MV-4-11 (cell line): ENCODE measurements at regions not wholly inside any gene's neighbourhood (a gene's known extent, or its start where the extent isn't known, plus 50 kb on each side); places are given as distances from the start of the nearest gene placed in this dataset.

Experiments used
- DNase-seq: peaks from one replicate; lab custom pipeline; 2025; lab: John Stamatoyannopoulos, UW

DNA sequence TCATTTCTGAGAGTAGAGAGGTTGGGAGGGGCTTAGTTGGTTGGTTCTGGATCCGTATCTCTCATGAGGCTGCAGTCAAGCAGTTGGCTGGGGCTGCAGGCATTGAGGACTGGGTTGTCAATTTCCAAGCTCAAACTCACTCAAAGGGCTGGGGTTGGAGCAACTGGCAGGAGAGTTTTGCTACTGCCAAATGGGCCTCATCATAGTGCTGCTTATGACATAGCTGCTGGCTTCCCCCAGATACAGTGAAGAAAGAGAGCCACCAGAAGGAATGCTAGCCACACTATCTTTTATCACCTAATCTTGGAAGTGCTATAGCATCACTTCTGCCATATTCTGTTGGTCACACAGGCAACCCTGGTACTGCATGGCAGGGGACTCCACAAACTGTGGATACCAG is 363.5 kb upstream of the USP24 start:
- DNase-seq, result no peak

DNA sequence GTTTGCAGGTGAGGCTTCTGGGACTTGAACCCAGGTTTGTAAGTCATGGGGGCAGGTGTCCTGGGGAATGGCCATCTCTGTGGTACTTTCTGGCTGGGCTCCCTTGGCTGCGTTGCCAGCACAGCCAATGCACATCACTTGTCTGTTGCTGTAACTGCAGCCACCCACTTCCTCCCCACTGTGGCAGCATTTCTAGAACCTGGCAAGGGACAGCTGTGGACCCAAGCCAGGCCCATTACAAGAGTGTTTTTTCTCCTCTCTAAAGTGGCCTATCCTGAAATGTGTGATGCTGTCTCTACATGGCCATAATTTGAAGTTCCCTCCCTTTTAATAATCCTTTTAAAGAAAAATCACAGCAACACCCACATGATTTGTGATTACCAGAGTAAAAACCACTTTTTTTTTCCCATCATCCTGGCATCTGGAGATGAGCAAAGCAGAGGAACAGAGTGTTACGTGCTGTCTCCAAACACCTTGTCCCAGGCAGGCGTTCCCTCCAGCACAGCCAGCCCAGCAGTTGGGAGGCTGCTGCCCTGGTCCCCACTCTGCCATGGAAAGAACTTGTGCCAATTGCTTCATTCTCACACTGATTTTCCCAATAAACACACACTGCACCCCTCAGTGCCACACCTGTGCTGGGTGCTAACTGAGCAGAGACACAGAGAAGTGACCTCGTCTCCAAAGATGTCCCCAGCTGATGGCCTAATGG is 360.6 kb upstream of the USP24 start:
- no peak for DNase-seq

DNA sequence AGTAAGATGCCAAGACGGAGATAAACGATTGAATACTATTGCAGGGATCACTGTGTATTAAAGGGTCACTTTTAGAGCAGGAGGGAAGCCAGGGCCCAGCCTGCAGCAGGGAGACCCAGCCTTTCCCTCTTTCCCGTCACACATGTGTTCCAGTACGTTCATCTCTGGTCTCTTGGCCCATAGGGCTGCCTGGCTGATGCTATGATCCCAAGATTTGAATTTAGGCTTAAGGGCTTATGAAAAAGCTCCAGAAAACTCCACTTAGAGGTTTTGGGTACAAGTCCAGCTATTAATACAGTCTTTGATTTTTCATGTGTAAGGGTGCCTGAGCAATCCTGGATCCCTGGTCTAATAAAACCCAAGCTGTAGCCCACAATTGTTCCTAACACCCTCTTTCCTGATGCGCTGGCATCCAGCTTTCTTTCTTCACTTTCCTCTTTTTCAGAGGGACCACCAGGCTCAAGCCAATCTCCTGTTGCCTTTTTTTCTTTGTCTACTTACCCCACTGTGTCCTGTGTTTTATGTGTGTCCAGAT is 359.6 kb upstream of the USP24 start:
- DNase-seq, result no peak

DNA sequence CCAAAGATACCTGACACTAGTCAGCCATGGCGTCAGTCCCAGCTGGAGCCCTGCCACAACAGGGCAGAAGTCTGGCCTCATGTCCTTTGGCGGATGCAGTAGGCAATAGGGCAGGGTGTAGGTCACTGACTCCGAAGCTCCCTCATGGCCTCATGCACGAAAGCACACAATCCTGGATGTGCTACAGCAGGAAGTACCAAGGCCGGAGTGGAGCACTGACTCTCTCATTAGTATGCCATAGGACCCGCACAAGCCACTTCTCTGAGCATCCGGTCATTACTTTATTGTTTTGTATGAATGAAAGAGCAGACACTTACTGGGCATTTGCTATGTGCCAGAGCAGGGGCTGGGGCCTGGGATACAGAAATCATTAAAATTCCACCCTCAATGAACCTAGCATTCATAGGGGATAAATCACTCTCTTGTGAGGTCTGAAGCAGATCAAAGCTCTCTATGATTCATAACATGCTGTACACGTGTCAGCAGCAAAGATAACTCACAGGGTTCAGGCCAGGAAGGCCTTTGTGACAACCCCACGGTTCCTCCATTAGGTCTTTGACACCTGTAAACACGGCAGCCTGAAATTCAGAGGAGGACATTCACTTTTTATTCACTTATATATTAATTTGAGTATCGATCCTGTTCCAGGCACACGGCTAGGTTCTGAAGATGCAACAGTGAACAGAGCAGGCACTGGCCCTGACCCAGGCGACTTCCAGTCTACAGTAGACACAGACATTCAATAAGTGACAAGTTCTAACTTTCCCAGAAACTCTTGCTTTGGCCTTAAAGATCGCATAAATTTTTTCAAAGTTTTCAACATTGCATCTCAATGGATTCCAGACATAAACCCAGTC is 357.9 kb upstream of the USP24 start:
- no peak for DNase-seq

DNA sequence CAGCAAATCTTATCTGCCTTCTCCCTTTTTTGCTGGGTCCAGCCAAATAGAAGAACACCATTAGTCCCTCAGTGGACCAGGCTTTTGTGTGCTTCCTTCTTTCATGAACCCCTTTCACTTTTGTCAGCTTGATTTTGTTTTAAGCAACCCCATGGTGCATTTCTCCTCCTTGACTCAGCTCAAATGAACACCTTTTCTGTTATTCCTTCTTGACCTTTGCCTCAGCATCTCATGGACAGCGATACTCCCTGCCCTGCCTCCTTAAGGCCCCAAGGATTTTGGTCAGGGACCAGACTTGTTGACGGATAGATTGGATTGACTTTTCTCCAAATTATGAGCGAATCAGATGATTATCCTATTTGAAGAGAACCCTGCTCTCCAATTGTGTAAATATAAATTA is 356.6 kb upstream of the USP24 start:
- no peak for DNase-seq

DNA sequence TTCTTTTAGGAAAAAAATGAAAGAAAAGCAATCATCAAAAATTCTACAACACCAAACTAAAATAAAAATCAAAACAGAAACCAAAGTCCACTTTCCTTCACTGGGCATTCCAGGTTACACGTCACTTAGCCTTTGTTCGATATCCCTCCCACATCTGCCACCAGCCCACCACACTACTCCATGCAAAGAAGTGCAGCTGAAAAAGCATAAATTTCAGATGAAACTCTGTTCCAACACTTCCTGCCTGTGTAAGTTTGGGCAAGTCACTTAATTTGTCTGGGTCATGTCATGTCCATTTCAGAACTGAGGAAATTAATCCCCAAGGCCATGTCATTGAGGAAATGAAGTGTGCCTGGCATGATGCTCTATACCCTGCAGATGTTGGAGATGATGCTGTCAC is 354.3 kb upstream of the USP24 start:
- no peak for DNase-seq

DNA sequence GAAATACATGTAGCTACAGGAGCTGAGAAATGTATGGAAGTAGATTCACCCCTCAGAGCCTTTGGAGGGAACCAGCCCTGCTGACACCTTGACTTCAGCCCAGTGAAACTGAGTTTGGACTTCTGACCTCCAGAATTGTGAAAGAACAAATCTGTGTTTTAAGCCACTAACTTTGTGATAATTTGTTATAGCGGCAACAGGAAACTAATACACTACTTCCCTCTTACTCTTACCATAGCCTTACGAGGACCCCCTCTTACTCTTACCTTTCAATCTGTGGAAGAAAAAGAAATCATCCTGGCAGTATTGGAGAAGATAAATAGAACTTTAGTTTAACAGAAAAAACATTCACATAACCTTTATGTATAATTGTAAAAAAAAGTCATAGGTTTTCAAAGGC is 353.6 kb upstream of the USP24 start:
- no peak for DNase-seq

DNA sequence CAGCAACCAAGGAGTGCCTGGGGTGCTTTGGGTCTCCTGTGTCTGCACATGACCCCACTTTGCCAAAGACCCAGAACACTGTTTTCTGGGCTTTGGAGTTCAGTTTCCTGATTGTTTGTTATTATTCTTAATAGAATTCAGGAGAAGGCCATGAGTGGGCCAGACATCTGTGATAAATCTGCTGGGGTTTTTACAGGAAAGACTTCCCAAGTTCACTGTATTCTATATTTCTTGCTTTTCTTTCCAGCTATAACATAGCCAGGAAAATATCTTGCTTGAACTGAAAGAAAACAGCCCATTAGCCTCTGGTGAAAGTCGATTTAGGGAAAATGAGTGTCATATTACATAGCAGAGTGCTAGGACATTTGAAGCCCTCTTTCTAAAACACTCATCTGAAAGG is 345.1 kb upstream of the USP24 start:
- no peak for DNase-seq

DNA sequence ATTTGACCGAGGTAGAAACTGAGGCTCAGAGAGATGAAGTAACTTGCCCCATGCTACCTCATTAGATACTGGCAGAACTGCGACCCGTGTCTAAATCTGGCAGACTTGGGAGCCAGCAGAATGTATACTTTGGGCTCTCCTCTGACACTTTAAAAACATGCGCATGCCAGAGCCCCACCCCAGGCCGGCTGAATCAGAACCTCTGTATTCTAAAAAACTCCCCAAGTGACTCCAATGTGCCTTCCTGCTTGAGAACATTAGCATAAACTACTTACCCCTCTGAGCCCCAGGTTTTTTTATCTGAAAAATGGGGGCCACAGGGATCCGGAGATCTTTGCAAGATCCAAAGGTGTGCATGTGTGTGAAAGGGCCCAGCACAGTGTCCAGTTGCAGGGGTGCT is 344.7 kb upstream of the USP24 start:
- no peak for DNase-seq

DNA sequence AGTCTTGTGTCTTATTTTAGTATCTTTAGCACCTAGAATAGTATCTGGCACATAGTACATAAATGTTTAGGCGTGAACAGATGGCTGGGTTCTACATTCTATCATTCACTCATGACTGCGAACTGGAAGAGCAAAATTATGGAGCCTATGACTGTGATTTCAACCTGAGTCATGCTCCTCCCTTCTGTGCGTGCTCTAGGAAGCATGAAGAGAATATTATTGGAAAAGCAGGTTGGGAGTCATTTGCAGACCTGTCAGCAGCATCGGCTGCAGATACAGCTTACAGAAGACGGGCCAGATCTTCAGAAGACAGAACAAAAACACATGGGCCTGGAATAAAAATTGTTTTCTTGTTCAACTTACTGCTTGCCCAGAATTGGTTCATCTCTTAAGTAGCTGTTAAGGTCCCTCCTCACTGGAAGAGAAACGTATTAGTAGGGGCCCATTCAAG is 344.0 kb upstream of the USP24 start:
- no peak for DNase-seq

DNA sequence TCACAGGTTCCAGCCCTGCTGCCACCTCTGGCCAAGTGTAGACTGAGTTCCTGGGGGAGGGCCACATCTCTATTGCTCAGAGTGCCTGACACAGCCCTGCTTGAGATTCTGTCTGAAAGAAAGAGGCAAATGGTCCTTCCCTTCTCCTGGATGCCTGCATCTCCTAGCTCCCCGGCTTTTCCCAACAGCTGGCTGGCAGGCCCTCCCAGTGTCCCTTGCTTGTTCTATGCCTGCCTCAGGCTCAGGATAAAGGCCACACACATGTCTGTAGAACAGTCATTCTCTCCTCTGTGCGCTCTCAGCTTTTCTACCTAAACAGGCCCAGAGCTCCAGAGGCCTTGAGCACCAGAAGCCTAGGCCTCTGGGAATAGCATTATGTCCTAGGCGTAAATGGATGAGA is 343.4 kb upstream of the USP24 start:
- DNase-seq, result no peak

DNA sequence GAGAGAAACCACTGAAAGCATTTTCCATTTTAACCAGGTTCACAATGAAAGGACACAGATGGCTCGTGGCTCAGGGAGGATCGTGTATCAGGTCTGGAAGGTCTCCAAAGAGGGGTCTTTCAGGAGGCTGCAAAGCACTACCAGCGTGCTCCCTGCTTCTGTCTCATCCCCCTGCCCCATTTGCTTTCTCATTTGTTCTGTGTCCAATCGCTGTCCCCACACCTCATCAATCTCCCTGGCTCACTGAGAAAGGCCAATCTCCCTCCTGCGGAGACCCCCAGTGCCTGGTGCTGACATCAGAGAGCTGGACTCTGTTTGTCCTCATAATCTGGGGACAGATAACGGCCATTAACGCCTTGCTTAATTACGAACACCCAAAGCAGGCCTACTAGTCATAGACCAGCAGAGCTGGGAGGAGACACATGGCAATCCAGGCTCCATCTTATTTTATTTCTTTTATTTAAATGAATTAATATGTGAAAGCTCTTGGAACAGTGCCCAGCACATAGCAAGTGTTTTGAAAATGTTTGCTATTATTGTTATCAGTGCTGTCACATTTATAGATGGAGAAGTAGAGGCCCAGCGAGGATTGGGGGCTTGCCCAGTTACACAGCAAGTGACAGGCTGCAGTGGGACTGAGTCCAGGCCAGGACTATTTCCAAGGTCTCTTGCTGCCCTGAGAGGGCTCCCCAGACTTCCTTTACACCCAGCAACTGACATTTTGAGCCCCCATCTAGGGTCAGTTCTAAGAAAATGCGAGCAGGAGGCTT is 341.0 kb upstream of the USP24 start:
- DNase-seq, result no peak

DNA sequence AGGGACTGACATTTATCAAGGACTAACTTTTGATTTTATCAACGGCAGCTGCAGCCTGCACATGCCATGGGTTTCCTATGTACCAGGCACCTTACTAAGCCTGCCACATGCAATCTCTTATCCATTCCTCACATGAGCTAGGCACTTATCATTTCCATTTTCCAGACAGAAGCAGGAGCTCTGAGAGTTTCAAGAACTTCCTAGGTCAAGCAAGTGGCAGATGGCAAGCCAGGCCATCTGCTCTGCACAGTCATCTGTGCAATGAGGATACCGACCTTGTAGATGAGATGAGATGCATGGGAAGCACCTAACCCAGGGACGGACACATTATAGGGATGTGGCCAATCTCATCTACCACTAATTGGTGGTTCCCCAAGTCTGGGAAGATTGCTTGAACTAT is 339.4 kb upstream of the USP24 start:
- DNase-seq, result no peak

DNA sequence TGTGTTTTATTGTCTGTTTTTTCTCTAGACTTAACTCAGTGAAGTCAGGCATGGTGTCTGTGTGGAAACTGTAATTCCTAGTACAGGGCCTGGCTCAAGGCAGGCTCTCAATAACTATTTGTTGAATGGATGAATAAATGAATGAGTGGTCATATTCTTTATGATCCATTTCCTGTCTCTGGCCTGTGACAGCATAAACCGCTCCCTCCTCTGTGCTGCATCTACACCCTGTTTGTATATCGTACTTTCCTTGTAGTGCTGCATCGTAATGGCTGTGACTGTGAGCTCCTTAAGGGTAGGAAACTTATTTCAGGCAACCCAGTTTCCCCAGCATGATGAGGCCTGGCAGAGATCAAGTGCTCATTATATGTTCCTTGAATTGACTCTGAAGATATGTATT is 337.5 kb upstream of the USP24 start:
- DNase-seq, result no peak

DNA sequence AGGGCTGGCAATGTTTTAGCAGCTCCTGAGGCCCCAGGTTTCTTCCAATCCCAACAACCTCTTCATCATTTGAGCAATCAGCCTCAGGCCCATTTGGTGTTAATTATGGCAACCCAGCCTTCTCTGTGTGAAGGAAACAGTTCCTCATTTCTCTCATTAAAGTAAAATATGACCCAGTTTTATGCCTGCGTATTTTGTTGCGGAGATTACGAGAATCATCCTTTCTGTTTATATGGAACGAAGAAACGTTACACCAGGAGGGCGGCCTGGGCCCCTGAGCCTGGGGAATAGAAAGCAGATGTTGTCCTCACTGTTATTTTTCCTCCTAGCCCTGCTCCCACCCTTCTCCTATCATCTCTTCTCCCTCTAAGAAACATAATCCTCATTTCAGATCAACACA is 332.2 kb upstream of the USP24 start:
- DNase-seq, result peak; percentile 44

DNA sequence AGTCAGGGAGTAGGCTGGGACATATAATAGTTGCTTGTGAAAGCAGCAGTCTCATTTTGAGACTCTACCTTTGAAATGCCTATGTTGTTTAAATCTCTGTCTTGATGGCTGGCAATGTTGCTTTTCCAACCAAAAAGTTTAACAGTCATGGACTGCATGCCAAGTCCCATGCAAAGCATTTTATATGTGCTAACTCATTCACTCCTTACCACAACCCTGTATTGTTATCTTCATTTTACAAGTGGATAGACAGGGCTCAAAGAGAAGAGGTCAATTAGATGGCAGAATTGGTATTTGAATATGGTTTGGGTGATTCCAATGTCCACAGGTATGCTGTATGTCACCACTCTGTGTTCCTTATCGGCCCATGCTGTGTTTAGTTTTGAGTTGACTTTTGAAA is 331.4 kb upstream of the USP24 start:
- DNase-seq, result no peak

DNA sequence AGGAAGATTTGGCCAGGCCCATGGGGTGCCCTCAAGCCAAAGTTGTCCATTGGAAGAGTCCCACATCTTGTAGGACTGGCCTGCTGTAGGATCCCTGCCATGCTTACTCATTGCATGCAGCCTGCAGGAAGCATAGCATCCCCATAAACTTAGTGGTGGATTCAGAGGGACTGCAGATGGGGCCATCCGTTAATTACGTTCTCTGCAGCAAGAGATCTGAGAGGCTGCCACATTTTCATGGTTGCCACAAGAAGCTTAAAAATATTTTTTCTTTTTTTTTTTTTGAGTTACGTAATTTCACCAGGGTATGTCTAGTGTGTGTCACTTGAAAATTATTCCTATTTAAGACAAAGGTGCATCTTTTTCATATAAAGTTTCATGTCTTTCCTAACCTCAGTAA is 329.7 kb upstream of the USP24 start:
- peak; percentile 64 for DNase-seq

DNA sequence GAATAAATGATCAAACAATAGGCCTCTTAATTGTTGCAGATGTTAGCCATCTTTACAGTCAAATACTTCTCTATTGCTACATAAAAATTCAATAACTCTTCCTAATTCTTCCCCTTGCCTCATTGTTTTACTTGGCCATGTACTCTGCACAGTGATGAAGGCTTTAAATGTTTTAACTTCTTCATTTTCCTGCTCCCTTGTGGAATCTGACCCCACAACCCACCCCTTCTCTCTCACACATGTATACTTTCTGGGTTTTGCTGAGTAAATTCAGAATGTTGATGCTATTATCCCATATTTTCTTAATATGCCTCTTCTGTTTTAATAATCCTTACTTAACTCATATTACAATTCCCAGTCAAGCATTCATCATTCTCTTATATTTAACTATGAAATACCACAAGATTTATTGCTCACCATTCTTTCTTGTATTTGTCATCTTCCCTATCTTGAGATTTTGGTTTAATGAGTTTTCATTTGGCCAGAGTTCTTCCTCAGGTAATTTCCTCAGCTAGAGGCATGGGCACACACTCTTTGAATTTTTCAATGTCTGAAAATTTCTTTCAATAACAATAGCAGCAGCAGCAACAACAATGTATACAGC is 327.8 kb upstream of the USP24 start:
- DNase-seq, result no peak

DNA sequence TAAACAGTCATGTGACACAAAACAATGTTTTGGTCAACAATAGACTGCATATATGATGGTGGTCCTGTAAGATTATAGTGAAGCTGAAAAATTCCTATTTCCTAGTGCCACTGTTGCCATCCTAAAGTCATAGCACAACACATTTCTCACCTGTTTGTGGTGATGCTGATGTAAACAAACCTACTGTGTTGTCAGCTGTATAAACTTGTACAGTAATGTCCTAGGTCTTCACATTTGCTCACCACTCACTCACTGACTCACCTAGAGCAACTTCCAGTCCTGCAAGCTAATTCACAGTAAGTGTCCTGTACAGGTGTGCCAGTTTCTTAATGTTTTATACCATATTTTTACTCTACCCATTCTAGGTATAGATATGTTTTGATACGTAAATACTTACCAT is 326.1 kb upstream of the USP24 start:
- no peak for DNase-seq

DNA sequence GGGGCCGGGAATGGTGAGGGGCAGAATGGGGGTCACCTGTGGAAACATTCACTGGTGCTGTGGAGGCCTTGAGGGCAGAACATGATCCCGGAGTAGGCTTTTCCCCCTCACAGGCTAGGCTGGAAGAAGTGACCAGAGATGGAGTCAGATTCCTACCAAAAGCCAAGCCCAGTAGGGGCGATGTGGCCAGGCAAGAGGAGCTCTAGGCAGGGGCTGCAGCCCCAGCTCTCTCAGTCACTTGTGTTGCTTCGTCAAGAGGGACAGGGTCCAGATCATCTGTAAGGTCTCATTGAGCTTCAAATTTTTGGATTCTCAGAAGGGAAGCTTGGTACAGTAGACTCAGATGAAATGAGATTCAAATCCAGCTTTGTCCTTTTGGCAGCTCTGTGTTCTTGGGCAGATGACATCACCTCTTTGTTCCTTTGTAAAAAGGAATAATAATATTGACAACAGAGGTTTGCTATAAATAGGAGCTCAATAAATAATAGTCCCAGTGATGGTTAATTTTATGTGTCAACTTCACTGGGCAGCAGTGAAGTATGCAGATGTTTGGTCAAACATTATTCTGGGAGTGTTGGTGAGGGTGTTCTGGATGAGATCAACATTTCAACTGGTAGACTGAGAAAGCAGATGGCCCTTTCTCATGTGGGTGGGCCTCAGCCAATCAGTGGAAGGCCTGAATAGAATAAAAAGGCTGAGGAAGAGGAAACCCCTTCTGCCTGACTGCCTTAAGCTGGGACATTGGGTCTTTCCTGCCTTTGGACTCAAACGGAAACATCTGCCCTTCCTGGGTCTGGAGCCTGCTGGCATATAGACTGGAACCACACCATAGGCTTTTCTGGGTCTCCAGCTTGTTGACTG is 324.7 kb upstream of the USP24 start:
- DNase-seq, result no peak

DNA sequence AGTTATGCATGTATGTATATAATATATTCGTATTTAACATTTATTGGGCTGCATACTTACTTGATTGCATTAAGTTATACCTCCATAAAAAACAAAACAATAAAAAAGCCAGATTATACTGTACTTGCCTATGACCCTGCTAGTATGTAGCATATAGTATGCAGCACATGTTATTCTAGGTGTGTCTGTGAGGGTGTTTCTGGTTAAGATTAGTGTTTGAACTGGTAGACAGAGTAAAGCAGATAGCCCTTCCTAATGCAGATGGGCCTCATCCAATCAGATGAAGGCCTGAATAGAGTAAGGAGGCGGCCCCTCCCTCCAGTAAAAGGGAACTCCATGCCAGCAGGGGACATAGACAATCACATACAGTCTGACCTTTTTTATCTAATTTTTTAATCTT is 323.3 kb upstream of the USP24 start:
- no peak for DNase-seq
